ENCODE measurements at regions not wholly inside any gene's neighbourhood (a gene's known extent, or its start where the extent isn't known, plus 50 kb on each side); places are given as distances from the start of the nearest gene placed in this dataset.

GRCh38 chr3:18687286-18687685, 262.1 kb upstream of the SATB1 start:
- ChIA-PET POLR2A (interaction anchor here (0.6 kb wide), 1 partner anchor 325 kb away, joined by 3 read pairs; no protein-coding TSS in a partner anchor), CTCF (interaction anchor here (1.1 kb wide), 1 partner anchor 11 kb away, joined by 4 read pairs; no protein-coding TSS in a partner anchor)
- no TSS peak for BruUV-seq (replicated peaks)
- Mint-ChIP-seq H3K36me3 (ENCODE audit: insufficient read depth, unreplicated experiment) (no peaks in the 10 kb centered on the region), H3K9me3 (ENCODE audit: unreplicated experiment) (no peaks in the 10 kb centered on the region), H3K27me3 (ENCODE audit: insufficient read depth, unreplicated experiment) (no peaks in the 10 kb centered on the region), H3K4me3 (ENCODE audit: unreplicated experiment) (no peak overlapping the region), H3K27ac (ENCODE audit: low read depth, unreplicated experiment) (no peak overlapping the region), H3K4me1 (ENCODE audit: insufficient read depth, unreplicated experiment) (no peaks in the 10 kb centered on the region)
- DNase-seq (ENCODE audit: unreplicated experiment) = no peak
- intact Hi-C loops (cut with micrococcal nuclease) = no loop called here
- no peak for TF ChIP-seq CTCF (IDR thresholded peaks at IDR 0.05; ENCODE audit: unreplicated experiment)

DNA sequence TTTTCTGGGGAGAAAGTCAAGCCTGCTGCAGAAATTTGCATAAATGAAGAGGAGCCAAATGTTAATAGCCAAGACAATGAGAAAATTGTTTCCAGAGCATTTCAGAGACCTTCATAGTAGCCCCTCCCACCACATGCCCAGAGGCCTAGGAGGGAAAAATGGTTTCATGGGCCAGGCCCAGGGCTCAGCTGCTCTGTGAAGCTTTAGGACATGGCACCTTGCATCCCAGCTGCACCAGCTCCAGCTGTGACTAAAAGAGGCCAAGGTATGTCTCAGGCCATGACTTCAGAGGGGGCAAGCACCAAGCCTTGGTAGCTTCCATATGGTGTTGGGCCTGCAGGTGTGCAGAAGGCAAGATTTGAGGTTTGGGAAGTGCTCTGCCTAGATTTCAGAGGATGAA, 258.8 kb upstream of the SATB1 start:
- POLR2A ChIA-PET = no interaction called here
- CTCF ChIA-PET = no interaction called here
- H3K4me1 Mint-ChIP-seq (ENCODE audit: insufficient read depth, unreplicated experiment) = no peaks in the 10 kb centered on the region
- BruUV-seq (replicated peaks) = no TSS peak
- no peak for TF ChIP-seq CTCF (IDR thresholded peaks at IDR 0.05; ENCODE audit: unreplicated experiment)
- H3K27ac Mint-ChIP-seq (ENCODE audit: low read depth, unreplicated experiment) = no peak overlapping the region
- intact Hi-C loops (cut with micrococcal nuclease) = no loop called here
- no peak for DNase-seq (ENCODE audit: unreplicated experiment)
- H3K9me3 Mint-ChIP-seq (ENCODE audit: unreplicated experiment) = no peaks in the 10 kb centered on the region
- H3K4me3 Mint-ChIP-seq (ENCODE audit: unreplicated experiment) = no peak overlapping the region
- no peaks in the 10 kb centered on the region for H3K27me3 Mint-ChIP-seq (ENCODE audit: insufficient read depth, unreplicated experiment)
- H3K36me3 Mint-ChIP-seq (ENCODE audit: insufficient read depth, unreplicated experiment) = no peaks in the 10 kb centered on the region

- peaks cover 8% of the 10 kb centered on the region for H3K27me3 Mint-ChIP-seq (ENCODE audit: insufficient read depth, unreplicated experiment)
- ChIA-PET POLR2A (interaction anchor here (0.6 kb wide), 1 partner anchor 252 kb away, joined by 3 read pairs; no protein-coding TSS in a partner anchor), CTCF (no interaction called here)
- intact Hi-C loops (cut with micrococcal nuclease) = no loop called here
- no peak overlapping the region for H3K27ac Mint-ChIP-seq (ENCODE audit: low read depth, unreplicated experiment)
- H3K4me1 Mint-ChIP-seq (ENCODE audit: insufficient read depth, unreplicated experiment) = no peaks in the 10 kb centered on the region
- H3K4me3 Mint-ChIP-seq (ENCODE audit: unreplicated experiment) = no peak overlapping the region
- no peaks in the 10 kb centered on the region for H3K36me3 Mint-ChIP-seq (ENCODE audit: insufficient read depth, unreplicated experiment)
- H3K9me3 Mint-ChIP-seq (ENCODE audit: unreplicated experiment) = no peaks in the 10 kb centered on the region
- no TSS peak for BruUV-seq (replicated peaks)
- DNase-seq (ENCODE audit: unreplicated experiment) = no peak
- TF ChIP-seq CTCF (IDR thresholded peaks at IDR 0.05; ENCODE audit: unreplicated experiment) = no peak
Observed at GRCh38 chr3:18681818-18682345, 256.7 kb upstream of the SATB1 start.

GRCh38 chr3:18680758-18681157, 255.6 kb upstream of the SATB1 start:
- Mint-ChIP-seq H3K27ac (ENCODE audit: low read depth, unreplicated experiment) (no peak overlapping the region), H3K4me3 (ENCODE audit: unreplicated experiment) (no peak overlapping the region), H3K36me3 (ENCODE audit: insufficient read depth, unreplicated experiment) (no peaks in the 10 kb centered on the region), H3K27me3 (ENCODE audit: insufficient read depth, unreplicated experiment) (peaks cover 11% of the 10 kb centered on the region), H3K9me3 (ENCODE audit: unreplicated experiment) (no peaks in the 10 kb centered on the region), H3K4me1 (ENCODE audit: insufficient read depth, unreplicated experiment) (no peaks in the 10 kb centered on the region)
- intact Hi-C loops (cut with micrococcal nuclease) = no loop called here
- TF ChIP-seq CTCF (IDR thresholded peaks at IDR 0.05; ENCODE audit: unreplicated experiment) = no peak
- ChIA-PET CTCF (no interaction called here), POLR2A (no interaction called here)
- DNase-seq (ENCODE audit: unreplicated experiment) = no peak
- BruUV-seq (replicated peaks) = no TSS peak
